ENCODE measurements at regions not wholly inside any gene's neighbourhood (a gene's known extent, or its start where the extent isn't known, plus 50 kb on each side); places are given as distances from the start of the nearest gene placed in this dataset.
"Not testable (repeated sequence)": the region's sequence is repeated elsewhere in the genome, so short reads cannot be mapped to it uniquely, and the experiment has no call there.

- DNase-seq = no peak
Observed at GRCh38 chr6:68229566-68229965, 405.5 kb upstream of the ADGRB3 start.

DNA sequence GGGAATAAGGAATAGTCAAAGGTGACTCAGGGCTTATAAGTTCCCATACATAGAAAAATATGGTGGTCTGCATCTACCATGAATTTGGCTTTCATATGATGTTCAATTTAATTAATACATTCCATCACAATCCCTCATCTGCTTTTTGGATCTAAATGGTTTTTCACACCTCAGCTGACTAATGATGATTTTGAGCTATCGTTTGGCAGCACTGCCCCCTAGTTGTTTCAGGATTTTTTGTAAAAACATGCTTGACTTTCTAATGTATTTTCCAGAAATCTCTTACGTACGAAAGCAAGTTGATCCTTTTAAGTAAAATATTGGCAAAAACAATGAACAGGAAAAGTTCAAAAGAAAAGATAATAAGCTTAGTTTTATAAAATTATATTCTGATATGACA, 408.6 kb upstream of the ADGRB3 start:
- DNase-seq = no peak

GRCh38 chr6:68225729-68226128, 409.4 kb upstream of the ADGRB3 start:
- DNase-seq = no peak

DNA sequence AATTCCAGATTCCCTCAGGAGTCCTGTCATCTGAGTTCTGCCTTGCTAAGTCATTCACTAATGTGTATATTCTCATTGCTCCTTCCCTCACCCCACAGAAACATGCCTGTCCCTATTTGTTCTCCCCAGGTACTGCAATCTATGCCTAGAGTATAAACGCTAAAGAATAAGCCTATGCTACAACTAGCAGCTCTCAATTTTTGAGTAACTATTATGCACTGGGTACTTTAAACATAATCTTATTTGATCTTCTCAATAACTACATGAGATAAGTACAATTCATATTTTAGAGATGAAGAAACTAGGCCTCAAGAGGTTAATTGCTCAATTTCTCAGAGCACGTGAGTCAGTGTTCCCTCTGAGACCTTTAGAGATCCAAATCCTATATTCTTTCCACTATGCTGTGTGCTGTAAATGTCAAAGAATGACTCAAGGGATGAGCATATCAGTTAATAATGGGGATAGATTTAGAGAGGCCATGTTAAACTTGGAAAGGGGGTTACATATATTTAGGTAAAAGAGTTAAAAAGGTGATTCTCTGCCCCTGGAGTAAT, 423.8 kb upstream of the ADGRB3 start:
- no peak for DNase-seq

GRCh38 chr6:68207612-68208011, 427.5 kb upstream of the ADGRB3 start:
- not testable (repeated sequence) for DNase-seq

DNA sequence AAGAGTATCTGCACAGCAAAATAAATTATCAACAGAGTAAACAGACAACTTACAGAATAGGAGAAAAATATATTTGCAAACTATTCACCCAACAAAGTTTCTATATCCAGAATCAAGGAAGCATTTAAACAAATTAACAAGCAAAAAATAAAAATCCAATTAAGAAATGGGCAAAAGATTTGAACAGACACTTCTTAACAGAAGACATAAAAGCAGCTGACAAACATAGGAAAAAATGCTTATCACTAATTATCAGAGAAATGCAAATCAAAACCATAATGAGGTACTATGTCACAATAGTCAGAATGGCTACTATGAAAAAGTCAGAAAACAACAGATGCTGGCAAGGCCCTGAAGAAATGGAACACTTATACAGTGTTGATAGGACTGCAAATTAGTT, 434.2 kb upstream of the ADGRB3 start:
- DNase-seq = no peak

- DNase-seq = no peak
Observed at GRCh38 chr6:68197356-68197755, 437.7 kb upstream of the ADGRB3 start.

GRCh38 chr6:68196645-68197044, 438.4 kb upstream of the ADGRB3 start:
- DNase-seq = no peak

DNA sequence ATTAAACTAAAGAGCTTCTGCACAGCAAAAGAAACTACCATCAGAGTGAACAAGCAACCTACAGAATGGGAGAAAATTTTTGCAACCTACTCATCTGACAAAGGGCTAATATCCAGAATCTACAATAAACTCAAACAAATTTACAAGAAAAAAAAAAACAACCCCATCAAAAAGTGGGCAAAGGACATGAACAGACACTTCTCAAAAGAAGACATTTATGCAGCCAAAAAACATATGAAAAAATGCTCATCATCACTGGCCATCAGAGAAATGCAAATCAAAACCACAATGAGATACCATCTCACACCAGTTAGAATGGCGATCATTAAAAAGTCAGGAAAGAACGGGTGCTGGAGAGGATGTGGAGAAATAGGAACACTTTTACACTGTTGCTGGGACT, 439.3 kb upstream of the ADGRB3 start:
- not testable (repeated sequence) for DNase-seq

GRCh38 chr6:68194846-68195478, 440.1 kb upstream of the ADGRB3 start:
- no peak for DNase-seq

DNA sequence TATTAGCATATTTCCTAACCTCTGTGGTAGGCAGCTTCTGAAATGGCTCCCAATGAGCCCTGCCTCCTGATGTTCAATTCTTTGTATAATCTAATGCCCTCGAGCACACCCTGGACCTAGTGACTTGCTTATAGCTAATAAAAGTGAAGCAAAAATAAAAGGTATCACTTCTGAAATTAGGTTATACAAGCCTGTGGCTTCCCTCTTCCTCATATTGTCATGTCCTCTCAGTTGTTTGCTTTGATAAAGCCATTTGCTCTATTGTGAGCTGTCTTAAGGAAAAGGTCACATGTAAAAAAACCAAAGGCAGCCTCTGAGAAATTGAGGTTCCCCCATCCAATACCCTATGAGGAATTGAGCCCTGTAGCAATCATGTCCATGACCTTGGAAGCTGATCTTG, 442.1 kb upstream of the ADGRB3 start:
- DNase-seq = no peak

DNA sequence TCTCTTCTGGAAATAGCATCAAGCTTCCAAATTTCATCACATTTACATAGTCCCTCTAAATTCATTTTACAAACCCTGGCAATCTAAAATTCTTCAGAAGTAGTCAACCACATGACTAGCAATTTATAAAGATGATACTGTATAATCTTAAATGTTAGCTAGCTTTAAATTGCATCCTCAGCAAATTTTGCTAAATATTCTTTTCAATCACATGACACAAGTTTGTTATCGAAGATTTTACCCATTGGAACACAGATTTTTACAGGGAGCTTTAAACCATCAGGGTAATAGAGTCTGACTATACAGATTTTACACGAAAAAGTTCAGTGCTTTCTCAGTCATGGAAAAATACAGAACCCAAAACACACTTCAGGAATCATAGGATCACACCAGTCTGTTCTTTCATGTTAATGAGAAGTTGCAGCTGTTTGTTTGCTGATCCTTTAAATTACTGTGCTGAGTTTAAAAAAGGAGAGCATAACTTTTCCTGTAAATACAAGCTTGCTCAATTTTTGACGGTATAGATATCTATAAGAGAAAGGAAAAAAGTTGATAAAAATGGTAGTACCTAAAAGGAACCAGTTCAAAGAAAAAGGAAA, 445.8 kb upstream of the ADGRB3 start:
- no peak for DNase-seq

- DNase-seq = no peak
Observed at GRCh38 chr6:68186870-68187269, 448.2 kb upstream of the ADGRB3 start.

DNA sequence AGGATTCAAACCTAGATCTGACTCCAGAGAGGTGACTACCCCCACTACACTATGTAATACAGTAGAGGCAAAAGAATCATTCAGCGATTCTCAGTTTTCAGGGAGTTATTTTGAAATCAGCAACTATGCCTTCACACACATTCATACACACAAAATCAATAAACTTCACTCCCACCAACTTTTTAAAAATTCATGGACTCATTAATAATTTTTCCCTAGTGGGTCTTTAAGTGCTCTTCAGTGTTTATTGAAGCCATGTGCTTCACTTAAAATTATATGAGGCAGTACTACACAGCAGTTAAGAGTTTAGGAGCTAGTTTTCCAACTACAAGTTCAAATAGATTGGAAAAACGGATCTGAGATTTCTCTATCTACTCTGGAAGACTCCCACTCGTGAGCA, 452.7 kb upstream of the ADGRB3 start:
- DNase-seq = no peak

GRCh38 chr6:68181027-68181426, 454.1 kb upstream of the ADGRB3 start:
- DNase-seq = not testable (repeated sequence)

GRCh38 chr6:68173616-68174015, 461.5 kb upstream of the ADGRB3 start:
- no peak for DNase-seq

DNA sequence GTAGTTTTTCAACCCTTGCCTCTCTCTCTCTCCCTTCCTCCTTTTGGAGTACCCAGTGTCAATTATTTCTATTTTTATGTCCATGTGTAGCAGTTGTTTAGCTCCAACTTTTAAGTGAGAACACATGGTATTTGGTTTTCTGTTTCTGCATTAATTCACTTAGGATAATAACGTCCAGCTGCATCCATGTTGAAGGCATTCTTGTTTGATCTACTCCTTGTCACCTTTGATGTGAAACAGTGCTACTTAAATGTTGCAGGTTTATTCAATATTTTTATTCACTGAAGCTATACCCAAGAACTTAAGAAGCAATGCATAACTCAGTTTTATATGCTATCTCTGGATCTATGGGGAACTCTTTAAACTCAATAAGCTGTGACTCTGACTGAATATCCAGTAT, 465.2 kb upstream of the ADGRB3 start:
- no peak for DNase-seq

DNA sequence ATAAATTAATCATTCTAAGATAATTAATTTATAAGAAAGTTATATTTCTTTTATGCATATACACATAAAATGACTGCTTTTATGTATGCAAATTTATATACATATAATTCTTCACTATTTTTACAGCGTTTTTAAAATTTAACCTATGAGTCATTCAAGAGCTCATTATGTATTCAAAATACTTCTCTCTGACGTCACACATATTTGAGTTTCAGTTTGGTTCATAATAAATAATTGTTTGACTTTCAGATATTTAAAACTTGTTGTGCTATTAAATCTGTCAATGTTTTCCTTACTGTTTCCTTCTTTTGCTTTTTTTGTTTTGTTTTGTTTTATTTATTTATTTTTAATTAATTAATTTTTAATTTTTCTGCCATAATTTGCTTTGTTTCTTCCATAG, 467.5 kb upstream of the ADGRB3 start:
- DNase-seq = no peak

DNA sequence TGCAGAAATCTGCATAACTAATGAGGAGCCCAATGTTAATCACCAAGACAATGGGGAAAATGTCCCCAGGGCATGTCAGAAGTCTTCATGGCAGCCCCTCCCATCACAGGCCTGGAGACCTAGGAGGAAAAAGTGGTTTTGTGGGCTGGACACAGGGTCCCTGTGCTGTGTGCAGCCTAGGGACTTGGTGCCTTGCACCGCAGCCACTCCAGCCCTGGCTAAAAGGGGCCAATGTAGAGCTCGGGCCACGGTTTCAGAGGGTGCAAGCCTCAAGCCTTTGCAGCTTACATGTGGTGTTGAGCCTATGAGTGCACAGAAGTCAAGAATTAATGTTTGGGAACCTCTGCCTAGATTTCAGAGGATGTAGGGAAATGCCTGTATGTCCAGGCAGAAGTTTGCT, 474.3 kb upstream of the ADGRB3 start:
- DNase-seq = not testable (repeated sequence)

DNA sequence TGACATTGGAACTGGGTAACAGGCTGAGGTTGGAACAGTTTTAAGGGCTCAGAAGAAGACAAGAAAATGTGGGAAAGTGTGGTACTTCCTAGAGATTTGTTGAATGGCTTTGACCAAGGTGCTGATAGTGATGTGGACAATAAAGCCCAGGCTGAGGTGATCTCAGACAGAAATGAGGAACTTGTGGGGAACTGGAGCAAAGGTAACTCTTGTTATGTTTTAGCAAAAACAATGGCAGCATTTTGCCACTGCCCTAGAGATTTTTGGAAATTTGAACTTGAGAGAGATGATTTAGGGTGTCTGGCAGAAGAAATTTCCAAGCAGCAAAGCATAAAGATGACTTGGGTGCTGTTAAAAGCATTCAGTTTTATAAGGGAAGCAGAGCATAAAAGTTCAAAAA, 474.7 kb upstream of the ADGRB3 start:
- no peak for DNase-seq

DNA sequence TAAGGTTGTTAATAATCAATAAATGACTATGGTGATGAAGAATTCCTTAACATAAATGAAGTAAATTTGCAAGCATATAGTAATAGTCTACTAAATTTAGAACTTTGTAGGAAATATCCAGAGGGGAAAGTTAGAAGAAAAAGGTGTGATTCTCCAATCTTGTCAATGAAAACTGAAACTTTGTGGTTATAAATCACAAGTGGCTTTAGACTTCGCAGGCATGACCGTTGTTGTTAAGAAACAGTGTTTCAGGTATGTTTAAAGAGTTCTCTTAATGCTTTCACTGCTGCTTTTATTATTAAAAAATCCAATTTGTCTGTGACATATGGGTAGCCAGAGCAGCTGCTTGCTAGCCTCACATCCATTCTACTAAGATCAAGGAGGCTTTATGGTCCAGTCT, 475.6 kb upstream of the ADGRB3 start:
- DNase-seq = no peak

- DNase-seq = no peak
Observed at GRCh38 chr6:68158256-68158655, 476.8 kb upstream of the ADGRB3 start.

DNA sequence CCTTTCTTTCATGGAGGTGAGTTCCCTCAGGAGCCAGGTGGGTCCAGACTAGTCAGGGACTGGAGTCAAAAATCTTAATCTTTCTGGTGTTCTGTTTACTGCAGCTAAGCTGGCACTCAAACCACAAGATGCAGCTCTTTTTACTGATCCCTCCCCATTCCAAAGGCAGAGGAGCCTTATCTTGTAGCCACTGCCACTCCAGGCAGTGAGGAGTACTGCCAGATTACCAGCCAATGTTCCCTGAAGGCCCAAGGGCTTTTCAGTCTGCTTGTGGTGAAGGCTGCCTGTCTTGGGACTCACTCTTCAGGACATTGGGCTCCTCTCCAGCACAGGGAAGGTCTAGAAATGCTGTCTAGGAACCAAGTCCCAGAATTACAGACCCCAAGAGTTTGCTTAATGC, 490.4 kb upstream of the ADGRB3 start:
- DNase-seq = no peak

DNA sequence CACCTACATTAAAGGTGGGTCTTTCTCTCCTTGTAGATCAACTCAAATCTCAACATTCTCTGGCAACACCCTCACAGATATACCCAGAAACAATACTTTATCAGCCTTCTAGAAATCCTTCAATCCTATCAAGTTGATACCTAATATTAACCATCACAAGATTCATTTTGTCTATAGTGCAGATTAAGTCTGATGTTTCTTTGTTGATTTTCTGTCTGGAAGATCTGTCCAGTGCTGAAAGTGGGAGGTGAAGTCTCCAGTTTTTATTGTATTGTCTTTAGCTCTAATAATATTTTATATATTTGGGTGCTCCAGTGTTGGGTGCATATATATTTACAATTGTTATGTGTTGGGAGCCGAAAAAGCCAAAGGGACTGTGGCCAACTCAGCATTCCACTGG, 493.9 kb upstream of the ADGRB3 start:
- DNase-seq = no peak

- DNase-seq = no peak
Observed at GRCh38 chr6:68139130-68139529, 496.0 kb upstream of the ADGRB3 start.

All from NCI-H524 treated with DMSO at 0.1 percent for 48 hours (cell line).